ENCODE measurements at regions not wholly inside any gene's neighbourhood (a gene's known extent, or its start where the extent isn't known, plus 50 kb on each side); places are given as distances from the start of the nearest gene placed in this dataset.

GRCh38 chr4:72966652-72967051, 102.9 kb downstream of the COX18 start:
- Histone ChIP-seq H3K4me3 (ENCODE audit: low read length in 2 of 2) (no peak overlapping the region), H3K4me1 (ENCODE audit: insufficient read depth, low read length) (no peaks in the 10 kb centered on the region), H3K27ac (ENCODE audit: low read depth, low read length) (no peak overlapping the region), H3K9me3 (ENCODE audit: control insufficient read depth in 1 of 2, low read length in 2 of 2) (no peaks in the 10 kb centered on the region), H3K36me3 (ENCODE audit: insufficient read depth, low read length) (no peaks in the 10 kb centered on the region), H3K27me3 (ENCODE audit: insufficient read depth, low read length) (no peaks in the 10 kb centered on the region)
- CTCF ChIA-PET (ENCODE audit: partially characterized antibody), result no interaction called here
- Mint-ChIP-seq H3K27ac (no peak overlapping the region), H3K4me1 (peaks cover 0 to 2% (median under 1%) of the 10 kb centered on the region in 4 donors), H3K4me3 (no peak overlapping the region), H3K36me3 (no peaks in the 10 kb centered on the region), H3K9me3 (peaks cover 2 to 13% (median 10%) of the 10 kb centered on the region in 8 donors), H3K27me3 (peaks cover 4 to 7% of the 10 kb centered on the region in 2 donors)
- intact Hi-C loops (cut with micrococcal nuclease), result no loop called here
- no peak for DNase-seq
- POLR2A ChIA-PET (ENCODE audit: partially characterized antibody), result no interaction called here

- no peak overlapping the region for H3K4me3 Mint-ChIP-seq
- DNase-seq, result no peak
- intact Hi-C loops (cut with micrococcal nuclease), result no loop called here
- ChIA-PET POLR2A (ENCODE audit: partially characterized antibody) (no interaction called here), CTCF (ENCODE audit: partially characterized antibody) (no interaction called here)
- Histone ChIP-seq H3K27me3 (ENCODE audit: insufficient read depth, low read length) (no peaks in the 10 kb centered on the region), H3K4me1 (ENCODE audit: insufficient read depth, low read length) (no peaks in the 10 kb centered on the region), H3K4me3 (ENCODE audit: low read length in 2 of 2) (no peak overlapping the region), H3K36me3 (ENCODE audit: insufficient read depth, low read length) (no peaks in the 10 kb centered on the region), H3K27ac (ENCODE audit: low read depth, low read length) (no peak overlapping the region), H3K9me3 (ENCODE audit: control insufficient read depth in 1 of 2, low read length in 2 of 2) (peaks cover 0 to 2% of the 10 kb centered on the region in 2 donors)
- no peaks in the 10 kb centered on the region for H3K4me1 Mint-ChIP-seq
- no peak overlapping the region for H3K27ac Mint-ChIP-seq
- no peaks in the 10 kb centered on the region for H3K36me3 Mint-ChIP-seq
- peaks cover 11 to 12% of the 10 kb centered on the region in 2 donors for H3K27me3 Mint-ChIP-seq
- peaks cover 6 to 43% (median 25%) of the 10 kb centered on the region in 8 donors for H3K9me3 Mint-ChIP-seq
Measured at GRCh38 chr4:72959411-72959810, 110.1 kb downstream of the COX18 start.

- no peak overlapping the region for H3K4me3 Mint-ChIP-seq
- ChIA-PET POLR2A (ENCODE audit: partially characterized antibody) (no interaction called here), CTCF (ENCODE audit: partially characterized antibody) (no interaction called here)
- no peaks in the 10 kb centered on the region for H3K36me3 Mint-ChIP-seq
- no peaks in the 10 kb centered on the region for H3K27me3 ChIP-seq (ENCODE audit: insufficient read depth, low read length)
- H3K36me3 ChIP-seq (ENCODE audit: insufficient read depth, low read length), result no peaks in the 10 kb centered on the region
- no peaks in the 10 kb centered on the region for H3K4me1 Mint-ChIP-seq
- no peak overlapping the region for H3K4me3 ChIP-seq (ENCODE audit: low read length in 2 of 2)
- H3K9me3 Mint-ChIP-seq, result peaks cover 0 to 17% (median 5%) of the 10 kb centered on the region in 8 donors
- H3K9me3 ChIP-seq (ENCODE audit: control insufficient read depth in 1 of 2, low read length in 2 of 2), result peaks cover 0 to 2% of the 10 kb centered on the region in 2 donors
- H3K27ac ChIP-seq (ENCODE audit: low read depth, low read length), result no peak overlapping the region
- no peak for DNase-seq
- peaks cover 3 to 12% of the 10 kb centered on the region in 2 donors for H3K27me3 Mint-ChIP-seq
- intact Hi-C loops (cut with micrococcal nuclease), result no loop called here
- H3K27ac Mint-ChIP-seq, result no peak overlapping the region
- no peaks in the 10 kb centered on the region for H3K4me1 ChIP-seq (ENCODE audit: insufficient read depth, low read length)
Measured at GRCh38 chr4:72954811-72955210, 114.7 kb downstream of the COX18 start.

- DNase-seq, result no peak
- Histone ChIP-seq H3K36me3 (ENCODE audit: insufficient read depth, low read length) (no peaks in the 10 kb centered on the region), H3K9me3 (ENCODE audit: control insufficient read depth in 1 of 2, low read length in 2 of 2) (no peaks in the 10 kb centered on the region), H3K27me3 (ENCODE audit: insufficient read depth, low read length) (no peaks in the 10 kb centered on the region), H3K4me1 (ENCODE audit: insufficient read depth, low read length) (no peaks in the 10 kb centered on the region), H3K27ac (ENCODE audit: low read depth, low read length) (no peak overlapping the region), H3K4me3 (ENCODE audit: low read length in 2 of 2) (no peak overlapping the region)
- CTCF ChIA-PET (ENCODE audit: partially characterized antibody), result no interaction called here
- POLR2A ChIA-PET (ENCODE audit: partially characterized antibody), result no interaction called here
- Mint-ChIP-seq H3K27ac (no peak overlapping the region), H3K4me3 (no peak overlapping the region), H3K9me3 (peaks cover 0 to 11% (median under 1%) of the 10 kb centered on the region in 8 donors), H3K36me3 (no peaks in the 10 kb centered on the region), H3K27me3 (peaks cover 2 to 9% of the 10 kb centered on the region in 2 donors), H3K4me1 (no peaks in the 10 kb centered on the region)
- intact Hi-C loops (cut with micrococcal nuclease), result no loop called here
Measured at GRCh38 chr4:72953571-72953970, 115.9 kb downstream of the COX18 start.

- no peaks in the 10 kb centered on the region for H3K36me3 ChIP-seq (ENCODE audit: insufficient read depth, low read length)
- no peak overlapping the region for H3K4me3 Mint-ChIP-seq
- CTCF ChIA-PET (ENCODE audit: partially characterized antibody), result no interaction called here
Measured at GRCh38 chr4:72951628-72952027, 117.9 kb downstream of the COX18 start.

GRCh38 chr4:72951147-72951546, 118.4 kb downstream of the COX18 start:
- H3K27ac ChIP-seq (ENCODE audit: low read depth, low read length), result no peak overlapping the region
- POLR2A ChIA-PET (ENCODE audit: partially characterized antibody), result no interaction called here
- no peak overlapping the region for H3K4me3 ChIP-seq (ENCODE audit: low read length in 2 of 2)
- Mint-ChIP-seq H3K9me3 (peaks cover 0 to 6% (median 1%) of the 10 kb centered on the region in 8 donors), H3K4me1 (no peaks in the 10 kb centered on the region), H3K27me3 (peaks cover 0 to 2% of the 10 kb centered on the region in 2 donors), H3K4me3 (no peak overlapping the region), H3K36me3 (no peaks in the 10 kb centered on the region), H3K27ac (no peak overlapping the region)
- no peaks in the 10 kb centered on the region for H3K36me3 ChIP-seq (ENCODE audit: insufficient read depth, low read length)
- CTCF ChIA-PET (ENCODE audit: partially characterized antibody), result no interaction called here
- no peaks in the 10 kb centered on the region for H3K4me1 ChIP-seq (ENCODE audit: insufficient read depth, low read length)
- H3K9me3 ChIP-seq (ENCODE audit: control insufficient read depth in 1 of 2, low read length in 2 of 2), result no peaks in the 10 kb centered on the region
- intact Hi-C loops (cut with micrococcal nuclease), result no loop called here
- no peak for DNase-seq
- H3K27me3 ChIP-seq (ENCODE audit: insufficient read depth, low read length), result no peaks in the 10 kb centered on the region

More at GRCh38 chr4:72951628-72952027, 117.9 kb downstream of the COX18 start:
- H3K4me1 Mint-ChIP-seq, result no peaks in the 10 kb centered on the region
- H3K36me3 Mint-ChIP-seq, result no peaks in the 10 kb centered on the region
- H3K4me1 ChIP-seq (ENCODE audit: insufficient read depth, low read length), result no peaks in the 10 kb centered on the region
- H3K27ac ChIP-seq (ENCODE audit: low read depth, low read length), result no peak overlapping the region
- H3K4me3 ChIP-seq (ENCODE audit: low read length in 2 of 2), result no peak overlapping the region
- POLR2A ChIA-PET (ENCODE audit: partially characterized antibody), result no interaction called here
- peaks cover 1 to 2% of the 10 kb centered on the region in 2 donors for H3K27me3 Mint-ChIP-seq
- H3K27ac Mint-ChIP-seq, result no peak overlapping the region
- no peaks in the 10 kb centered on the region for H3K27me3 ChIP-seq (ENCODE audit: insufficient read depth, low read length)
- peaks cover 0 to 5% (median 0%) of the 10 kb centered on the region in 8 donors for H3K9me3 Mint-ChIP-seq
- no peaks in the 10 kb centered on the region for H3K9me3 ChIP-seq (ENCODE audit: control insufficient read depth in 1 of 2, low read length in 2 of 2)
- no peak for DNase-seq
- intact Hi-C loops (cut with micrococcal nuclease), result no loop called here

- H3K27ac ChIP-seq (ENCODE audit: low read depth, low read length), result no peak overlapping the region
- no peaks in the 10 kb centered on the region for H3K4me1 Mint-ChIP-seq
- H3K27me3 ChIP-seq (ENCODE audit: insufficient read depth, low read length), result no peaks in the 10 kb centered on the region
- H3K36me3 Mint-ChIP-seq, result no peaks in the 10 kb centered on the region
- CTCF ChIA-PET (ENCODE audit: partially characterized antibody), result no interaction called here
- no peak overlapping the region for H3K4me3 Mint-ChIP-seq
- H3K9me3 ChIP-seq (ENCODE audit: control insufficient read depth in 1 of 2, low read length in 2 of 2), result no peaks in the 10 kb centered on the region
- no peak overlapping the region for H3K4me3 ChIP-seq (ENCODE audit: low read length in 2 of 2)
- POLR2A ChIA-PET (ENCODE audit: partially characterized antibody), result no interaction called here
- no peak overlapping the region for H3K27ac Mint-ChIP-seq
- no peaks in the 10 kb centered on the region for H3K4me1 ChIP-seq (ENCODE audit: insufficient read depth, low read length)
- no peak for DNase-seq
- no peaks in the 10 kb centered on the region for H3K27me3 Mint-ChIP-seq
- peaks cover 0 to 12% (median 4%) of the 10 kb centered on the region in 8 donors for H3K9me3 Mint-ChIP-seq
- H3K36me3 ChIP-seq (ENCODE audit: insufficient read depth, low read length), result no peaks in the 10 kb centered on the region
- intact Hi-C loops (cut with micrococcal nuclease), result no loop called here
Measured at GRCh38 chr4:72948080-72948479, 121.4 kb downstream of the COX18 start.

- intact Hi-C loops (cut with micrococcal nuclease), result no loop called here
- POLR2A ChIA-PET (ENCODE audit: partially characterized antibody), result no interaction called here
- no peaks in the 10 kb centered on the region for H3K36me3 ChIP-seq (ENCODE audit: insufficient read depth, low read length)
- Mint-ChIP-seq H3K4me1 (no peaks in the 10 kb centered on the region), H3K27ac (no peak overlapping the region), H3K4me3 (no peak overlapping the region), H3K9me3 (peaks cover 0 to 12% (median 4%) of the 10 kb centered on the region in 8 donors), H3K27me3 (no peaks in the 10 kb centered on the region), H3K36me3 (no peaks in the 10 kb centered on the region)
- no peaks in the 10 kb centered on the region for H3K4me1 ChIP-seq (ENCODE audit: insufficient read depth, low read length)
- H3K27ac ChIP-seq (ENCODE audit: low read depth, low read length), result no peak overlapping the region
- no peak overlapping the region for H3K4me3 ChIP-seq (ENCODE audit: low read length in 2 of 2)
- no peak for DNase-seq
- CTCF ChIA-PET (ENCODE audit: partially characterized antibody), result no interaction called here
- H3K27me3 ChIP-seq (ENCODE audit: insufficient read depth, low read length), result no peaks in the 10 kb centered on the region
- H3K9me3 ChIP-seq (ENCODE audit: control insufficient read depth in 1 of 2, low read length in 2 of 2), result no peaks in the 10 kb centered on the region
Measured at GRCh38 chr4:72945719-72946336, 123.7 kb downstream of the COX18 start.

Data from CD4-positive, alpha-beta memory T cell (primary cell).